HEK293 (cell line): ENCODE measurements at regions not wholly inside any gene's neighbourhood (a gene's known extent, or its start where the extent isn't known, plus 50 kb on each side); places are given as distances from the start of the nearest gene placed in this dataset.

Source experiments
- BCL11B ChIP-seq: fragments of 450-650 bp; formaldehyde crosslinking; IDR thresholded peaks from 2 replicates; pipeline ENCODE4 v1.5.1; 2016; ENCODE audit warnings: low read depth, missing biosample characterization, missing genetic modification characterization
- CTCF ChIP-seq: fragments of 450-650 bp; formaldehyde crosslinking; IDR thresholded peaks from 2 replicates; pipeline ENCODE4 v1.5.1; 2016; ENCODE audit warnings: missing biosample characterization, missing genetic modification characterization
- REST ChIP-seq: fragments of 450-650 bp; formaldehyde crosslinking; IDR thresholded peaks from 2 replicates; pipeline ENCODE4 v1.5.1; 2016; ENCODE audit warnings: missing biosample characterization, missing genetic modification characterization
- TCF7L2 ChIP-seq: IDR thresholded peaks from 2 replicates; pipeline ENCODE4 v1.6.1; 2011; ENCODE audit warnings: low read depth, mild to moderate bottlenecking, inconsistent platforms, low read length, moderate library complexity, borderline replicate concordance
- YY1 ChIP-seq: fragments of 450-650 bp; formaldehyde crosslinking; IDR thresholded peaks from 2 replicates; pipeline ENCODE4 v1.5.1; 2018; ENCODE audit warnings: missing biosample characterization, missing genetic modification characterization
- ZNF221 ChIP-seq: fragments of 450-650 bp; formaldehyde crosslinking; IDR thresholded peaks from 2 replicates; pipeline ENCODE4 v1.5.1; 2017; ENCODE audit warnings: missing biosample characterization, missing genetic modification characterization, borderline replicate concordance
- ZNF501 ChIP-seq: fragments of 450-650 bp; formaldehyde crosslinking; IDR thresholded peaks from 2 replicates; pipeline ENCODE4 v1.5.1; 2016; ENCODE audit warnings: missing biosample characterization, missing genetic modification characterization
- ZNF530 ChIP-seq: fragments of 450-650 bp; formaldehyde crosslinking; IDR thresholded peaks from 2 replicates; pipeline ENCODE4 v1.5.1; 2016; ENCODE audit warnings: low read depth, missing biosample characterization, missing genetic modification characterization
- ZNF704 ChIP-seq: fragments of 450-650 bp; formaldehyde crosslinking; IDR thresholded peaks from 2 replicates; pipeline ENCODE4 v1.5.1; 2016; ENCODE audit warnings: missing biosample characterization, missing genetic modification characterization
- ZNF707 ChIP-seq: fragments of 450-650 bp; formaldehyde crosslinking; IDR thresholded peaks from 2 replicates; pipeline ENCODE4 v1.5.1; 2016; ENCODE audit warnings: missing biosample characterization, missing genetic modification characterization
- ZNF830 ChIP-seq: fragments of 450-650 bp; IDR thresholded peaks from 2 replicates; pipeline ENCODE4 v1.5.0; 2018; ENCODE audit warnings: missing biosample characterization, missing genetic modification characterization, low read depth, mild to moderate bottlenecking, moderate library complexity
- ZSCAN23 ChIP-seq: fragments of 450-650 bp; formaldehyde crosslinking; IDR thresholded peaks from 2 replicates; pipeline ENCODE4 v1.5.1; 2016; ENCODE audit warnings: missing biosample characterization, missing genetic modification characterization
- TF ChIP-seq, protein P1 (sequence below): fragments of 450-650 bp; formaldehyde crosslinking; IDR thresholded peaks from 2 replicates; pipeline ENCODE4 v1.5.1; 2017; ENCODE audit warnings: missing biosample characterization, missing genetic modification characterization

DNA sequence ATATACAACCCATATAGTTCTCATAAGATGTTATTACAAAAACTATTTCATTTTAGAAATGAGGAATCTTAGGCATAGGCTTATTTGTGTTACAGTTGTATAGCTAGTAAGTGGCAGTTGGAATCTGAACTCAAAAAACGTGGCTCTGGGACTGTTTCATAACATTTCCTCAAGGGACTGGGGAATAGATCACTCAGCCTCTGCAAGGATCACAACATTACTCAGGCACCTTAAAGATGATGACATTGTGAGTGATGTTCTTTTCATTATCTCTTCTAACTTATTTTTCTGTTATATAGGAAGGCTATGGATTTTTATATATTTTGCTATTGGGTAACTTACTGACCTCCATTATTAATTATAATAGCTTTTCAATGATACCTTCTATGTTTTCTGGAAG lies 774.2 kb upstream of the LCORL start:
- TF ChIP-seq TCF7L2 (no peak), REST (tag by site-specific recombination) (no peak), ZNF707 (tag by site-specific recombination) (no peak), CTCF (tag by site-specific recombination) (no peak), BCL11B (tag by site-specific recombination) (no peak), ZNF704 (tag by site-specific recombination) (no peak), YY1 (tag by site-specific recombination) (no peak), ZSCAN23 (tag by site-specific recombination) (no peak), ZNF501 (tag by site-specific recombination) (no peak), ZNF530 (no peak), ZNF221 (tag by site-specific recombination) (no peak), ZNF830 (no peak)
- TF ChIP-seq, protein P1, sequence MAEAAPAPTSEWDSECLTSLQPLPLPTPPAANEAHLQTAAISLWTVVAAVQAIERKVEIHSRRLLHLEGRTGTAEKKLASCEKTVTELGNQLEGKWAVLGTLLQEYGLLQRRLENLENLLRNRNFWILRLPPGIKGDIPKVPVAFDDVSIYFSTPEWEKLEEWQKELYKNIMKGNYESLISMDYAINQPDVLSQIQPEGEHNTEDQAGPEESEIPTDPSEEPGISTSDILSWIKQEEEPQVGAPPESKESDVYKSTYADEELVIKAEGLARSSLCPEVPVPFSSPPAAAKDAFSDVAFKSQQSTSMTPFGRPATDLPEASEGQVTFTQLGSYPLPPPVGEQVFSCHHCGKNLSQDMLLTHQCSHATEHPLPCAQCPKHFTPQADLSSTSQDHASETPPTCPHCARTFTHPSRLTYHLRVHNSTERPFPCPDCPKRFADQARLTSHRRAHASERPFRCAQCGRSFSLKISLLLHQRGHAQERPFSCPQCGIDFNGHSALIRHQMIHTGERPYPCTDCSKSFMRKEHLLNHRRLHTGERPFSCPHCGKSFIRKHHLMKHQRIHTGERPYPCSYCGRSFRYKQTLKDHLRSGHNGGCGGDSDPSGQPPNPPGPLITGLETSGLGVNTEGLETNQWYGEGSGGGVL (tag by site-specific recombination) = no peak
